ENCODE measurements at regions not wholly inside any gene's neighbourhood (a gene's known extent, or its start where the extent isn't known, plus 50 kb on each side); places are given as distances from the start of the nearest gene placed in this dataset.

DNA sequence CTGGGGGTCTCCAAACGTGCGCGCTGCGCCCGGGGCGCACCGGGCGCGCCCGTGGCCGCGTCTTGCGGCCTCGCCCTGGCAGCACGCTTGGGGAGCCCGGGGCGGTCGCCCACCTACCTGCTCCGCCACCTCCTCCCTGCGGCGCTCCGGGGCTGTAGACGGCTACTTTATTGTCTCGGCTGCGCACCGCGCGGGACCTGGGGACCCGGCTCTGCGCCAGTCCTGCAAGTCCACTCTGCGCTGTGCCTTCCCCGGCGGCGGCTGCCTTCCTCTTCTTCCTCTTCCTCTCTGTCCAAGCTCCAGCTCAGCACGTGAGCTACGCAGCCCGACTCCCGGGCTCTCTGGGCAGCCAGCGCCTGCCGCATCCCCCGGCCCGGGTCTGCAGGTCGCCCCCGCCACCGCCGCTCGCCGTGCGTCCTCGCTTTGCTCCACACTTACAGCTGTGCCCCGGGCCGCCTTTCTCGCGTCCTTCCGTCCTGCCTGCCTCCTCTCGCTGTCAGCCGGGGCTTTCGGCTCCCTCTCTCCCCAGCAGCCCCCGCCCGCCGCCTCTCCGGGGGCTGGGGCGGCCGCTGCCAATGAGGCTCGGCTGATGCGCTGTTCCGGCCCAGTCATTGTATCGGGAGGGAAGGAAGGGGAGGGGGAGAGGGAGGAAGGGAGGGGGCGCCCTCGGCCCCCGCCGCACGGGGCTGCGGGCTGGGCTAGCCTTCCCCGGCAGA lies 156.4 kb upstream of the FRMD4B start:
- TF ChIP-seq, protein P1, sequence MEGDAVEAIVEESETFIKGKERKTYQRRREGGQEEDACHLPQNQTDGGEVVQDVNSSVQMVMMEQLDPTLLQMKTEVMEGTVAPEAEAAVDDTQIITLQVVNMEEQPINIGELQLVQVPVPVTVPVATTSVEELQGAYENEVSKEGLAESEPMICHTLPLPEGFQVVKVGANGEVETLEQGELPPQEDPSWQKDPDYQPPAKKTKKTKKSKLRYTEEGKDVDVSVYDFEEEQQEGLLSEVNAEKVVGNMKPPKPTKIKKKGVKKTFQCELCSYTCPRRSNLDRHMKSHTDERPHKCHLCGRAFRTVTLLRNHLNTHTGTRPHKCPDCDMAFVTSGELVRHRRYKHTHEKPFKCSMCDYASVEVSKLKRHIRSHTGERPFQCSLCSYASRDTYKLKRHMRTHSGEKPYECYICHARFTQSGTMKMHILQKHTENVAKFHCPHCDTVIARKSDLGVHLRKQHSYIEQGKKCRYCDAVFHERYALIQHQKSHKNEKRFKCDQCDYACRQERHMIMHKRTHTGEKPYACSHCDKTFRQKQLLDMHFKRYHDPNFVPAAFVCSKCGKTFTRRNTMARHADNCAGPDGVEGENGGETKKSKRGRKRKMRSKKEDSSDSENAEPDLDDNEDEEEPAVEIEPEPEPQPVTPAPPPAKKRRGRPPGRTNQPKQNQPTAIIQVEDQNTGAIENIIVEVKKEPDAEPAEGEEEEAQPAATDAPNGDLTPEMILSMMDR (IDR thresholded peaks at IDR 0.05; ENCODE audit: poor library complexity, severe bottlenecking) = no peak
- TF ChIP-seq MXI1 (conservative IDR thresholded peaks at IDR 0.05; ENCODE audit: poor library complexity, severe bottlenecking) (peak; percentile 31), EZH2 (IDR thresholded peaks at IDR 0.05; ENCODE audit: borderline replicate concordance, insufficient read depth, low read length, poor library complexity, severe bottlenecking) (no peak), EP300 (conservative IDR thresholded peaks at IDR 0.05; ENCODE audit: poor library complexity, severe bottlenecking) (no peak), RAD21 (conservative IDR thresholded peaks at IDR 0.05) (no peak), POLR2AphosphoS5 (IDR thresholded peaks at IDR 0.05) (peak; percentile 7), SMC3 (conservative IDR thresholded peaks at IDR 0.05; ENCODE audit: poor library complexity) (no peak)

Measured in neural cell (in vitro differentiated cells).